Activated CD4-positive, alpha-beta T cell treated with anti-CD3 and anti-CD28 coated beads, Interleukin-2, amount 50 U/mL, for 16 hours (primary cell): ENCODE measurements at regions not wholly inside any gene's neighbourhood (a gene's known extent, or its start where the extent isn't known, plus 50 kb on each side); places are given as distances from the start of the nearest gene placed in this dataset.

Experiments
- DNase-seq: peaks from one replicate; pipeline ENCODE4 v3.0.0-alpha.2; 2020

DNA sequence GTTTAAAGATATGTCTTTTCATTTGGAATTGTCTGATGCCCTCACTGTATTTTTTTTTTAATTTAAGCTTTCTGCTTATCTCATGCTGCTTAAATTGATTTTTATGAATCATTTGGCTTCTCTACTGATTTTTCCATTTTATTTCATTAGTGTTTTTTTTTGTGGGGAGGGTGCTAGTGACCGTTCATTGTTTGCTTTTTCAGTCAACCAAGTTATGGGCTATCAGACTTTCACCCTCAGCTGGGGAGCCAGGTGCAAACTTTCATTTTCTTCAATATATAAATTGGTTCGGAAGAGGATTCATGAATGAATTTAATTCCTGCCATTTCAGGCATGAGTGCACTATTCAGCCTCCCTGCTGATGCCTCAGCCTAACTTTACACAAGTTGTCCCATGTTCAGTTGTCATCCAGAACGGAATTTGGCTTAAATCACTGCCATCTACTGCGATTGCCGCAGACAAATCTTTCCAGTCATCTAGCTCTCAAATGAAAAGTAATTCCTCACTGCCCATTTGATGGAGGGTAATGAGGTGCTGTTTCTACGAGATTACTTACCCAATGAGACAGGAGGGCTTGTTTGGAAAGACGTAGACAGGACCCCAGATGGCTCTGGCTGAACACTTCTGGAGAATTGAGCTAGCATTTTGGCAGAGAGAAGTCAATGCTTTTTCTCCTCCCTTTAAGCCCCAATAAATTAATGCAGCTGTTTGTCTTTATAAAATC is 89.9 kb upstream of the RORA start:
- DNase-seq = no peak

DNA sequence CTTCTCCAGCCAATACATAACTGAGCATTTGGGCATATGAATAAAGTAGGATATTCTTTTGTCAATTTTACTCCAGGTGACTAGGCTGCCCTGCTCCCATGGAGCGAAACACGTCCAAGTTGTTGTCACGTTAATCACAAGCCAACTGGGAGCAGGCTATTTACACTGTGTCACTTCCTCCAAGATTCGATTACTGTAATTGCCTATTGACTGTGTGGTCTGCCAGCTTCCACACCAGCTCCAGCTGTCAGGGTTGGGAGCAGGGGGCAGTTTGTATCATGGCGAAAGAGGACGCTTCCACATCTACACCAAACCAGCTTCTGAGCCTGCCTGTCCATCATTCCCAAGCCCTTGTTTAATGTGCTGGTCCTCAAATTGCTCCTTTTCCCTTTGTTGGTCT is 89.2 kb upstream of the RORA start:
- no peak for DNase-seq

DNA sequence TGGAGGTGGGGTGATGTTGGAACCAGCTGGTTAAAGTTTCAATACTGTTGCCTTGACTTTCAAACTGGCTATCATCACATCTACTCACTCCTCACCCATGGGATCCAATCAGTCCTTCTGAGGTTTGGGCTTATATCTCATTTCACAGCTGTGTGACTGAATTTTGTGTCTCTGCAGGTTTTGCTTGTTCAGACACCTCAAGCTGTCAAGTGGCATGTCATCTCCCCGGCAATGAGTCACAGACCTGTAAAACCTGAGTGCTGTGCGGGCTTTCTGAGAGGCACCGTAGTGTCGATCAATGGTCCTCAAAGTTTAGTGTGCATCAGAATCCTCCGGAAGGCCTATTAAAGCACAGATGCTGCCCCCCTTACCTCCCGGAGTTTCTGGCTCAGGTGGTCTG is 86.4 kb upstream of the RORA start:
- no peak for DNase-seq

DNA sequence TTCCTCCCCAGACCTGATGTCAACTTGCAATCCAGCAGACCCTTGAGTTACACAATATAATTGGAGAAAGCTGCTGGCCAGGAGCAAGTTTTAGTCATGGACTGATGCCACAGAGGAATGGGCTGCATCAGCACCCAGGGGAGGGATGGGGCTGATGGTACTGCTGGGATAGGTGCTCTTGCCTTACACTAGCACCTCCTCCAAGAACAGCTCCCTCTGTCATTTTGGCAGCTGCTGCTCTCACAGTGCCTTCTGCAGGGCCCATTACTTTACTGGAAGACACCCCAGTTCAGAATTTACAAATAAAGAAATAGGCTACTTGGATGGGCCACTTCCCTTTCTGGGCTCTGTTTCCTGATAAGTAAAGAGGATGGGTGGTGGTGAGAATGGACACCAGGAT is 85.3 kb upstream of the RORA start:
- no peak for DNase-seq

DNA sequence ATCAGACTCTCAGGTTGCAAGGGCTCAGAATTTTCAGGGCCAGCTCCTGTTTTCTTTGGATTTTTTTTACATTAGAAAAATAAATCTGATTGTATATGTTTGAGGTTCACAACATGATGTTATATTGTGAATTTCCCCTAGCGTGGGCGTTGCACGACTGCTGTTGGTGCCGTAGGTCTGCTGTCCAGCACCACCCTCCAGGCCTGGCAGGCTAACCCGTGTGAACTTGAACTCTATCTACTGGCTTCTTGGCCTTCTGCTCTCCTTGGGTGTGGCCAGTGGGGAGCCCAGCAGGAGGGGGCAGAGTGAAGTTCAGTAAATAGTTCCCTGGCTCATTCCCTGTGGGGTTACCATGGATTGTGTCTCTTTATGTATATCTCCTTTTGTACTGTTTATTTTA is 80.5 kb upstream of the RORA start:
- no peak for DNase-seq

DNA sequence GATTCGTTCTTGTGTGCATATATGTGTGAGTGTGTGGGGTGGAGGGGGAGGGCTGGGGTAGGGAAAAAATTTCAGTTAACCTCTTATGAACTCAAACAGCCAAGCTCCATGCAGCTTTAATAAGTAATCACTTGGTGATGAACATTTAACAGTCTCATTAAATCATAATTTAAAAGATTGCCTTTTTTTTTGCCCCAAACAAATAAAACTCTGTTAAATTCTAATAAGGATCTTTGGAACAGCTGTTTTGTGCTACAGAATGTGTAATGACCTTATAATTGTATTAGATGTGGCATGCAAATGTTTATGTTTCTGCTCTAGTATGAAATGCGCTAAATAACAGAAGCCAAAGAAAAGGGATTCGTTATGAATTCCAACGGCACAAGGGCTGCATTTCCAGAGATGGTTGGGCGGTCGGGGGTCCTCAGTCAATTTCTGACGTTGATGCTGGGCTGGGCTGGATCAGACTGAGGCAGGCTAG is 80.0 kb upstream of the RORA start:
- DNase-seq = no peak

DNA sequence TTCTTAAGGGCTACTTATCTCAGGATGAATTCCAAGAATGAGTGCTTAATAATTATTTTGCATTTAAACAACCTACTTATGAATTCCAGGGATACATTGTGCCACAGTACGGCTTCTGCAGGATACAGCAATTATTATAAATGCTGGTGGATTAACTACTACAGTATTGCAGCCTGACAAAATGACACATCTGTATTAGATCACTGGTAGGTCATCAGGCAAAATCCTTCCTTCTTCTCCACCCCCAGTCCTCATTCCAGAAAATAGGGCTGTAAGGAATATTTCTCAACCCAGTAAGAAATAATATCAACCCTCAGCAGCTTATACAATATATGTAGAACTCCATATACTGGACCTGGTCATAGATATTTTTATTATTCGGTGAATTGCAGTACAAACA is 79.3 kb upstream of the RORA start:
- no peak for DNase-seq

DNA sequence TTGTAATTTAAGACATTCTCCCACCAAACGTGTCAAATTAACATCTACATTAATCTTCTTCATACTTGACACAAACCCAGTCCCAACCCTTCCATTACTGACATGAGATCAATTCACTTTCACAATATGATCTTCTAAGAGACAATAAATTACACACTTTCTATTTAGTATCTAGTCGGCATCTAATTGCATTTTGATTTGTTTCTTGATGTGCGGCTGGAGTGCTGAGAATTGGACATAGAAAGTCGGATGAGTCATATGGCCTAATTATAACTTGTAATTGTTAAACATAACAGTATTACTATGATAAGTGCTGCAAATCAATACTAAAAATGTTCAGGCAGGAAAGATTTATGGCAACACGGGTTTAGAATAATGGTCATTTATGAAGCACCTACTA is 78.4 kb upstream of the RORA start:
- no peak for DNase-seq

DNA sequence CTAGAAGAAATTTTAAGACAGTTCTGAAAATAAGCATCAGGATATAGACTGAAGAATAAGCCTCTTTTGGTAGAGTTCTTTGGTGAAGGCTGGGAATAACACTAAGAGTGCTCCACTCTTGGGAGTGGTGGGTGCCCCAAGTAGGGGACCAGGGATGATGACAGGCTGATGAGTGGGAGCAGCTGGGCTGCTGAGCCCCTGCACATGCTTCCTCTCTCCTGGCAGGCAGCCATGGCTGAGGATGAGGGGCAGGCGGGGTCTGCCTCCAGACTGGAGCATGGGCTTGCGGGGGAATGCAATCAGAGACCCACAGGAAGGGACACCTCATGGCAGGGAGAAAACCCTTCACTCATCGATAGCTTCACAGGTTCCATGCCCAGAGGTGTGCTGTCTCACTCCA is 72.6 kb upstream of the RORA start:
- DNase-seq = no peak

DNA sequence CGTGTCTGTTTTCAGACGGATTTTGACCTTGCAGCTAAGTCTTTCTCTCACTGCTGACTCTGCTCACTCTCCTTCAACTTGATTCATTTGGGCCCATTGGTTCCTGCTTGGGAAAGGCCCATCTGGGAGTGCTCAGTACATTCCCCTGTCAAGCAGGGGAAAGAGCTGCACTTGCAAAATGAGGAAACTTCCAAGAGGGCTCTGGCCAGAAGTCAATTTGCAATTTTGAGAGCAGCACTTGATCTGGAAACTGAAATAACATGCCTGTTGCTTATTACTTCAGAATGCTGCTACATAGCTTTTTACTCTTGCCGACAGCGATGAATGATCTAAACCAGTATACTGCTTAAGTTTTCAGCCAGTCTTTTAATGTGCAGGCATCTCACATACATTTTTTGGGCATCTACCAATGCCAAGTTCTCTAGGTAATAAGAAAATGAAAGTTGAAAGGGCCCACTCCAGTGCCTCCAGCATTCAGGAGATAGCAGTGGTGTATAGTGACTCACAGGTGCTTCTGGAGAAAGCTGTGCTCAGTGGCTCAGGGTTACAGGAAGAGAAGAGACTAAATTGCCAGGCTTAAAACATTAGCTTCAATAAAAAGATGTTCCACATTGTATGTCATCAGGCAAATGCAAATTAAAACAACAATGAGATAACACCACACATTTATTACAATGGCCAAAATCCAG is 70.1 kb upstream of the RORA start:
- no peak for DNase-seq

DNA sequence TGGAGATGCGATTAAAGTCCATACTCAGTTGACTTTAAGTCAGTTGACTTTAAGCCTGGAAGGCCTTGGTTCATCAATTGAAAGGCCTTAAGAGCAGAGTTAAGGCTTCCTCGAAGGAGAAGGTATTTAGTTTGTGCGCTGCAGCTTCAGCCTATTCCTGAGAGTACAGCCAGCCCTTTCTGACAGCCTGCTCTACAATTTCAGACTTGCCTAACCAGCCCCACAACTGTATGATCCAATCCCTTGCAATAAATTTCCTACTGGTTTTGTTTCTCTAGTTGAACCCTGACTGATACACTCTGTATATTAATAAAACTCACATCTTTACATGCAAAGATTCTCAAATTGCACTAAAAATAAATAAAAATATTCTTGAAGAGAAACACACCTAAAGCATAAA is 66.1 kb upstream of the RORA start:
- DNase-seq = no peak

DNA sequence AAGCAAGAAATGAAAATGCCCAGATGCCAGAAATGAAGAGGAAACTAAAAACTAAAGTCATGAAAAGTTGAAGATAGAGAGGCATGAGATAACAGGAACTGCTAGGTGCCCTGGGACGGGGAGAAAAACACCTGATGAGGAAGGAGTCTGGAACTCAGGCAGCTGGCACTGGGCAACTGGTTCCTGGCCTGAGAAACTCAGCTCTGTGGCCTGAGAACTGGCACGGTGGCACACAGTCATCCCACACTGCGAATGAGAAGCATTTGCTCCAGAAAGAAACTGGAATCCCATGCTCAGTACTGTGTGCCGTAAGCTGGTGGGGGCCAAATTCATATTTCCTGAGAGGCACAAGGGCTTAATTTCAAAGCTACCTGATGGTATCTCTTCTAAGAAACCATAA is 53.6 kb upstream of the RORA start:
- DNase-seq = no peak

DNA sequence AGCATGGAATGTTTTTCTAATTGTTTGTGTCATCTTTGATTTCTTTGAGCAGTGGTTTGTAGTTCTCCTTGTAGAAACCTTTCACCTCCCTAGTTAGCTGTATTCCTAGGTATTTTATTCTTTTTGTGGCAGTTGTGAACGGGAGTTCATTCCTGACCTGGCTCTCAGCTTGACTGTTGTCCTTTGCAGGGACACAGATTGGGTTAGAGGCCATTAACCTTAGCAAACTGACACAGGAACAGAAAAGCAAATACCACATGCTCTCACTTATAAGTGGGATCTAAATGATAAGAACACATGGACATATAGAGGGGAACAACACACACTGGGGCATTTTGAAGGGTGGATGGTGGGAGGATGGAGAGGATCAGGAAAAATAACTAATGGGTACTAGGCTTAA is 52.2 kb upstream of the RORA start:
- no peak for DNase-seq
